ENCODE measurements at regions not wholly inside any gene's neighbourhood (a gene's known extent, or its start where the extent isn't known, plus 50 kb on each side); places are given as distances from the start of the nearest gene placed in this dataset.

DNA sequence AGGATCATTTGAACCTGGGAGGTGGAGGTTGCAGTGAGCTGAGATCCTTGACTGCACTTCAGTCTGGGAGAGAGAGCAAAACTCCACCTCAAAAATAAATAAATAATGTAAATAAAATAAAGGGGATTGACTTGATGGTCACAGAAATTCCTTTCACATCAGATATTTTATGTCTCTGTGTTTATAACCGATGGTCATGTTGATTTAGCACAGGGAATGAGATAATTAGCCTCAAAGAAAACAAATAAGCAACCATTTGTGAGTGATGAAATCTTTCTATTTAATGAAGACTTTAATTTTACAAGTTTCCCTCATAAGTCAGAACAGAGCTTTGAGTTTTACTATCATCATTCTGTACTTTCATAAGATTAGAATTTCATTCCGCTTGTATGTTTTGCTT, 64.8 kb upstream of the NUPR2 start:
- Histone ChIP-seq H3K27me3 (ENCODE audit: insufficient read depth, low read depth) (no peaks in the 10 kb centered on the region), H3K4me3 (no peak overlapping the region), H3K9me3 (ENCODE audit: insufficient read depth, low read depth) (no peaks in the 10 kb centered on the region), H3K9me2 (ENCODE audit: insufficient read depth) (no peaks in the 10 kb centered on the region), H3K79me2 (ENCODE audit: low read depth) (no peaks in the 10 kb centered on the region), H3K4me1 (replicated peaks; ENCODE audit: insufficient read depth) (no peaks in the 10 kb centered on the region), H3K36me3 (ENCODE audit: low read depth) (no peaks in the 10 kb centered on the region), H4K20me1 (ENCODE audit: insufficient read depth) (no peaks in the 10 kb centered on the region), H3K27ac (no peak overlapping the region), H3K4me2 (no peak overlapping the region), H3F3A (ENCODE audit: insufficient read depth, low read depth) (no peaks in the 10 kb centered on the region), H2AFZ (no peak overlapping the region)
- no peak for DNase-seq
- ChIA-PET POLR2A (ENCODE audit: unreplicated experiment) (no interaction called here), CTCF (no interaction called here)
- no TSS peak for BruUV-seq (replicated peaks)
- intact Hi-C loops (cut with micrococcal nuclease; ENCODE audit: unreplicated experiment) = no loop called here
- TF ChIP-seq EZH2 (IDR thresholded peaks at IDR 0.05; ENCODE audit: low read depth) = no peak
- TF ChIP-seq, protein P1, sequence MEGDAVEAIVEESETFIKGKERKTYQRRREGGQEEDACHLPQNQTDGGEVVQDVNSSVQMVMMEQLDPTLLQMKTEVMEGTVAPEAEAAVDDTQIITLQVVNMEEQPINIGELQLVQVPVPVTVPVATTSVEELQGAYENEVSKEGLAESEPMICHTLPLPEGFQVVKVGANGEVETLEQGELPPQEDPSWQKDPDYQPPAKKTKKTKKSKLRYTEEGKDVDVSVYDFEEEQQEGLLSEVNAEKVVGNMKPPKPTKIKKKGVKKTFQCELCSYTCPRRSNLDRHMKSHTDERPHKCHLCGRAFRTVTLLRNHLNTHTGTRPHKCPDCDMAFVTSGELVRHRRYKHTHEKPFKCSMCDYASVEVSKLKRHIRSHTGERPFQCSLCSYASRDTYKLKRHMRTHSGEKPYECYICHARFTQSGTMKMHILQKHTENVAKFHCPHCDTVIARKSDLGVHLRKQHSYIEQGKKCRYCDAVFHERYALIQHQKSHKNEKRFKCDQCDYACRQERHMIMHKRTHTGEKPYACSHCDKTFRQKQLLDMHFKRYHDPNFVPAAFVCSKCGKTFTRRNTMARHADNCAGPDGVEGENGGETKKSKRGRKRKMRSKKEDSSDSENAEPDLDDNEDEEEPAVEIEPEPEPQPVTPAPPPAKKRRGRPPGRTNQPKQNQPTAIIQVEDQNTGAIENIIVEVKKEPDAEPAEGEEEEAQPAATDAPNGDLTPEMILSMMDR (conservative IDR thresholded peaks at IDR 0.05) = no peak

DNA sequence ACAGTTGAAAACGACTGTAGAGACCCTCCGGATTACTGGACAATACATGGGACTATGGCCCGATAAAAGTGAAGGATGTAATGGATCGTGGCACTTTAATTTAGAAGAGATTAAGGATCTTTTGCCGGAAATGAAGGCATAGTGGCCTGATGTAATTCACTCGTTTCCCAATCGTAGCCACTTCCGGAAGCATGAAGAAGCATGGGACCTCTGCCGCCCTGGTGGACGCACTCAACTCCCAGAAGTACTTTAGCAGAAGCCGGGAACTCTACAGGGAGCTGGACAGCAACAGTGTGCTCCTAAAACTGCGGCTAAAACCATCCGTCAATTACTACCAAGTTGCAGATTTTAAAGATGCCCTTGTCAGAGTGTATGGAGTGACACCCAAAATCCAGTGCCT, 59.6 kb upstream of the NUPR2 start:
- CTCF ChIA-PET = no interaction called here
- Histone ChIP-seq H3K4me2 (no peak overlapping the region), H3K9me2 (ENCODE audit: insufficient read depth) (no peaks in the 10 kb centered on the region), H3K79me2 (ENCODE audit: low read depth) (no peaks in the 10 kb centered on the region), H3K36me3 (ENCODE audit: low read depth) (no peaks in the 10 kb centered on the region), H3K27me3 (ENCODE audit: insufficient read depth, low read depth) (no peaks in the 10 kb centered on the region), H3F3A (ENCODE audit: insufficient read depth, low read depth) (no peaks in the 10 kb centered on the region), H4K20me1 (ENCODE audit: insufficient read depth) (no peaks in the 10 kb centered on the region), H2AFZ (no peak overlapping the region), H3K9me3 (ENCODE audit: insufficient read depth, low read depth) (no peaks in the 10 kb centered on the region; the same call in 1 of the 2 replicates), H3K4me3 (no peak overlapping the region), H3K27ac (no peak overlapping the region), H3K4me1 (replicated peaks; ENCODE audit: insufficient read depth) (no peaks in the 10 kb centered on the region)
- POLR2A ChIA-PET (ENCODE audit: unreplicated experiment) = interaction anchor here (0.6 kb wide), 1 partner anchor 444 kb away, joined by 7 read pairs; no protein-coding TSS in a partner anchor
- DNase-seq = no peak
- TF ChIP-seq, protein P1 (conservative IDR thresholded peaks at IDR 0.05) = no peak
- no peak for TF ChIP-seq EZH2 (IDR thresholded peaks at IDR 0.05; ENCODE audit: low read depth)
- BruUV-seq (replicated peaks) = no TSS peak
- intact Hi-C loops (cut with micrococcal nuclease; ENCODE audit: unreplicated experiment) = no loop called here

DNA sequence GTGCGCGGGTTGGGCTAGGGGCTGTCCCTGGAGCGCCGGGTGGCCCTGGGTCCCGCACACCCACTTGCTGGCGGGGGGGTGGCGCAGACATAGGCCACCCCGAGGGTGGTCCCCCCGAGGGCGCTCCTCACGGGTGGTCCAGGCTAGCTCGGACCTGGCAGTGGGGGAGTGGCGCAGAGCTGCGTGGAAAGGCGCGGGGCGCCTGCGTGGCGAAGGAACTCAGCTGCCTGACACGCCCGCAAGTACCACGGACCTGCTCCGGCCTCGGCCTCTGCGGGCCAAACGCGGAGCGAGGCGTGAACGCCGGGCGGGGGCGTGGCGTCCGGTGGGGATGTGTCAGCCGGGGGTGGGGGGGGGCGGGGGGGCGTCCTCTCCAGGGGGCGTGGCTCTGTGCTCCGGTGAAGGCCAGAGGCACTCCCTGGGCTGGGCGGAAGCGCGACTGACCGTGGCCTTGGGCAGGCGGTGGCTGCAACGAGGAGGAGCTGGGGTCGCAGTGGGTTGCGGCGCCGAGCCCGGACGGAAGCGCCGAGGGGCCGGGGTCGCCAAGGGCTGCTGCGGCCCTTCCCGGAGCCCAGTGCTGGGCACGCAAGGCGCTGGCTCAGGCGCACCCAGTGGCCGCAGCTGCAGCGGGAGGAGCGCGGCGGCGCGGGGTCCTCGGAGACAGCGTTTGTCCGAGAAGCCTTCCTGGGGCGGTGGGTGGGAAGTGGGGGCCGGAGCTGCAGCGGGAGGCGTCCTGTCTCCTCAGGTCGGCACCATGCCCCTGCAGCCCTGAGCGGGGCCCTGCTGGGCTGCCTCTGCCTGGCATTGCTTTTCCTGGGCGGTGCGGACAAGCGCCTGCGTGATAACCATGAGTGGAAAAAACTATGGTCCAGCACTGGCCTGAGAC, 58.9 kb upstream of the NUPR2 start:
- Histone ChIP-seq H3F3A (ENCODE audit: insufficient read depth, low read depth) (no peaks in the 10 kb centered on the region), H3K9me2 (ENCODE audit: insufficient read depth) (no peaks in the 10 kb centered on the region), H3K9me3 (ENCODE audit: insufficient read depth, low read depth) (no peaks in the 10 kb centered on the region; the same call in 1 of the 2 replicates), H3K27ac (no peak overlapping the region), H3K4me2 (no peak overlapping the region), H3K4me1 (replicated peaks; ENCODE audit: insufficient read depth) (no peaks in the 10 kb centered on the region), H3K4me3 (no peak overlapping the region), H3K27me3 (ENCODE audit: insufficient read depth, low read depth) (no peaks in the 10 kb centered on the region), H3K79me2 (ENCODE audit: low read depth) (no peaks in the 10 kb centered on the region), H4K20me1 (ENCODE audit: insufficient read depth) (no peaks in the 10 kb centered on the region), H3K36me3 (ENCODE audit: low read depth) (no peaks in the 10 kb centered on the region), H2AFZ (no peak overlapping the region)
- intact Hi-C loops (cut with micrococcal nuclease; ENCODE audit: unreplicated experiment) = no loop called here
- TF ChIP-seq, protein P1 (conservative IDR thresholded peaks at IDR 0.05) = no peak
- no peak for TF ChIP-seq EZH2 (IDR thresholded peaks at IDR 0.05; ENCODE audit: low read depth)
- ChIA-PET CTCF (no interaction called here), POLR2A (ENCODE audit: unreplicated experiment) (no interaction called here)
- DNase-seq = no peak
- BruUV-seq (replicated peaks) = no TSS peak

Data from PC-9 (cell line).